Fibroblast of lung (primary cell): ENCODE measurements at regions not wholly inside any gene's neighbourhood (a gene's known extent, or its start where the extent isn't known, plus 50 kb on each side); places are given as distances from the start of the nearest gene placed in this dataset.

ENCODE experiments used
- DNase-seq, 2 donors: peaks; one replicate each; pipeline versions ENCODE4 v3.0.0 to v3.0.0-alpha.2; 2010; ENCODE audit warnings: low read depth in 2 of 2
- H2AFZ ChIP-seq: 2 replicates; pipeline ENCODE4 v1.5.1; 2012; ENCODE audit warnings: low read length, control low read depth, inconsistent platforms
- H3K27ac ChIP-seq: 2 replicates; pipeline ENCODE4 v1.5.1; 2011; ENCODE audit warnings: low read length, control low read depth; ENCODE audit not compliant: insufficient read depth
- H3K27me3 ChIP-seq: 2 replicates; pipeline ENCODE4 v1.5.1; 2011; ENCODE audit warnings: mild to moderate bottlenecking, low read length; ENCODE audit not compliant: control insufficient read depth, insufficient read depth
- H3K36me3 ChIP-seq: 2 replicates; pipeline ENCODE4 v1.5.1; 2011; ENCODE audit warnings: low read length; ENCODE audit not compliant: control insufficient read depth, insufficient read depth
- H3K4me1 ChIP-seq: 2 replicates; pipeline ENCODE4 v1.5.1; 2011; ENCODE audit warnings: low read length; ENCODE audit not compliant: control insufficient read depth, insufficient read depth; ENCODE audit errors: extremely low read depth
- H3K4me2 ChIP-seq: 2 replicates; pipeline ENCODE4 v1.5.1; 2011; ENCODE audit warnings: low read length, control low read depth; ENCODE audit not compliant: insufficient read depth; ENCODE audit errors: extremely low read depth
- H3K4me3 ChIP-seq, 4 experiments: fragments of 200-600 bp in 1 of 4; sonication (generic) in 1 of 4; replicated peaks in 1 of 4; 2 replicates each; pipeline ENCODE4 v1.5.1; 2011 to 2016; ENCODE audit warnings: low read length in 4 of 4, low read depth in 3 of 4, mild to moderate bottlenecking in 3 of 4, control low read depth in 2 of 4, inconsistent platforms in 1 of 4, mixed read lengths in 1 of 4; ENCODE audit not compliant: insufficient read depth in 1 of 4; ENCODE audit errors: control extremely low read depth in 1 of 4
- H3K79me2 ChIP-seq: 2 replicates; pipeline ENCODE4 v1.5.1; 2012; ENCODE audit warnings: mild to moderate bottlenecking, low read length, inconsistent platforms; ENCODE audit not compliant: control insufficient read depth, insufficient read depth
- H3K9ac ChIP-seq: 2 replicates; pipeline ENCODE4 v1.5.1; 2011; ENCODE audit warnings: mild to moderate bottlenecking, low read length, control low read depth; ENCODE audit not compliant: insufficient read depth
- H3K9me3 ChIP-seq: 2 replicates; pipeline ENCODE4 v1.5.1; 2012; ENCODE audit warnings: low read depth, low read length; ENCODE audit not compliant: control insufficient read depth, insufficient read depth
- H4K20me1 ChIP-seq: 2 replicates; pipeline ENCODE4 v1.5.1; 2011; ENCODE audit warnings: low read length; ENCODE audit not compliant: control insufficient read depth, insufficient read depth; ENCODE audit errors: extremely low read depth
- EZH2 ChIP-seq: IDR thresholded peaks from 2 replicates; pipeline ENCODE4 v1.5.1; 2012; ENCODE audit warnings: low read length, control low read depth, mild to moderate bottlenecking; ENCODE audit errors: missing control alignments
- TF ChIP-seq, protein P1 (sequence below), 2 donors: IDR thresholded peaks in 1 of 2; conservative IDR thresholded peaks in 1 of 2; 1 replicate in 1 of 2; 2 replicates in 1 of 2; pipeline ENCODE4 v1.5.1; 2011 to 2012; ENCODE audit warnings: low read length in 2 of 2, control low read depth in 1 of 2, inconsistent platforms in 1 of 2, low read depth in 1 of 2, mild to moderate bottlenecking in 1 of 2

DNA sequence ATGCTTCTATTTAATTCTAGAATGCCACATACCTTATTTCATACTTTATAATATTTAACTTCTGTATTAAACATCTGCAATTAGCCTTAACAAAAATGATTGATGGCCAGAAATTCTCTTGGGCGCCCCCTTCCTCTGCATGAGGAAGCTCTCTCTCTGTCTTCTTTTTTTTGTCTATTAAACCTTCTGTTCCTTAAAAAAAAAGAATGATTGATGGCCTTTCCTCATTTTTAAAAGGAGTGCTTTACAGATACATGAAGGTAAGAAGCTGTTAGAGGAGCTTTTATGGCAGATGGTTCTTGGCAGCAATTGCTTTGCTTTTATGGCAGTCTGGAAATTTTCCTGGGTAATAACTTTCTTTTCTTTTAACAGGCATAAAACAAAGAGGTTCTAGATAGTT lies 526.9 kb downstream of the SLC4A3 start:
- no peak overlapping the region for H3K27ac ChIP-seq
- H4K20me1 ChIP-seq: no peaks in the 10 kb centered on the region
- H3K36me3 ChIP-seq: no peaks in the 10 kb centered on the region
- no peak overlapping the region for H3K9ac ChIP-seq
- TF ChIP-seq, protein P1, sequence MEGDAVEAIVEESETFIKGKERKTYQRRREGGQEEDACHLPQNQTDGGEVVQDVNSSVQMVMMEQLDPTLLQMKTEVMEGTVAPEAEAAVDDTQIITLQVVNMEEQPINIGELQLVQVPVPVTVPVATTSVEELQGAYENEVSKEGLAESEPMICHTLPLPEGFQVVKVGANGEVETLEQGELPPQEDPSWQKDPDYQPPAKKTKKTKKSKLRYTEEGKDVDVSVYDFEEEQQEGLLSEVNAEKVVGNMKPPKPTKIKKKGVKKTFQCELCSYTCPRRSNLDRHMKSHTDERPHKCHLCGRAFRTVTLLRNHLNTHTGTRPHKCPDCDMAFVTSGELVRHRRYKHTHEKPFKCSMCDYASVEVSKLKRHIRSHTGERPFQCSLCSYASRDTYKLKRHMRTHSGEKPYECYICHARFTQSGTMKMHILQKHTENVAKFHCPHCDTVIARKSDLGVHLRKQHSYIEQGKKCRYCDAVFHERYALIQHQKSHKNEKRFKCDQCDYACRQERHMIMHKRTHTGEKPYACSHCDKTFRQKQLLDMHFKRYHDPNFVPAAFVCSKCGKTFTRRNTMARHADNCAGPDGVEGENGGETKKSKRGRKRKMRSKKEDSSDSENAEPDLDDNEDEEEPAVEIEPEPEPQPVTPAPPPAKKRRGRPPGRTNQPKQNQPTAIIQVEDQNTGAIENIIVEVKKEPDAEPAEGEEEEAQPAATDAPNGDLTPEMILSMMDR (conservative IDR thresholded peaks at IDR 0.05 in 1 of 2, IDR thresholded peaks at IDR 0.05 in 1 of 2; ENCODE audit: low read depth in 1 of 2, low read length in 2 of 2): no peak
- no peak for TF ChIP-seq EZH2
- H3K4me2 ChIP-seq: no peak overlapping the region
- no peaks in the 10 kb centered on the region for H3K27me3 ChIP-seq
- H3K4me1 ChIP-seq: no peaks in the 10 kb centered on the region
- no peak overlapping the region for H3K4me3 ChIP-seq
- no peaks in the 10 kb centered on the region for H3K9me3 ChIP-seq
- DNase-seq: no peak
- no peaks in the 10 kb centered on the region for H3K79me2 ChIP-seq
- no peak overlapping the region for H2AFZ ChIP-seq

DNA sequence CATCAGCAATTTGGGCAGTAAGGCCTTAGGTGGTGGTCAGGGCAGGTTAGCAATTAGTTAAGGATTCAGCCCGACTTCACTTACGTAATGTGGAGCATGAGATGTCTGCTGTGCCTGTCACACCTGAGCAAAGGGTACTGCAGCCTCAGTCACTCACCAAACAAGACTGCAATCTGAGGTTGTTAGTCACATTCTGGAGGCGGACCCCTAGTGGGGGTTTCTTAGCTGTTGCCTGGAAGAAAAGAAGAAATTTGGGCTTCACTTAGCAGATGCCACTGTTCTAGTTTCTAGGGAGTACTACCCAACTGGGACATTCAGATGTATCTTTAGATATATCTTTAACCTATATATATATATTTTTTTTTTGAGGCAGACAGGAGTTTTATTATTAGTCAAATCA lies 529.9 kb downstream of the SLC4A3 start:
- no peaks in the 10 kb centered on the region for H3K9me3 ChIP-seq
- no peaks in the 10 kb centered on the region for H3K27me3 ChIP-seq
- H4K20me1 ChIP-seq: no peaks in the 10 kb centered on the region
- H3K4me3 ChIP-seq: no peak overlapping the region
- no peak overlapping the region for H3K4me2 ChIP-seq
- H3K27ac ChIP-seq: no peak overlapping the region
- H3K4me1 ChIP-seq: no peaks in the 10 kb centered on the region
- no peak overlapping the region for H2AFZ ChIP-seq
- no peak for DNase-seq
- TF ChIP-seq EZH2: no peak
- TF ChIP-seq, protein P1 (conservative IDR thresholded peaks at IDR 0.05 in 1 of 2, IDR thresholded peaks at IDR 0.05 in 1 of 2; ENCODE audit: low read depth in 1 of 2, low read length in 2 of 2): no peak
- H3K79me2 ChIP-seq: no peaks in the 10 kb centered on the region
- H3K9ac ChIP-seq: no peak overlapping the region
- H3K36me3 ChIP-seq: no peaks in the 10 kb centered on the region

DNA sequence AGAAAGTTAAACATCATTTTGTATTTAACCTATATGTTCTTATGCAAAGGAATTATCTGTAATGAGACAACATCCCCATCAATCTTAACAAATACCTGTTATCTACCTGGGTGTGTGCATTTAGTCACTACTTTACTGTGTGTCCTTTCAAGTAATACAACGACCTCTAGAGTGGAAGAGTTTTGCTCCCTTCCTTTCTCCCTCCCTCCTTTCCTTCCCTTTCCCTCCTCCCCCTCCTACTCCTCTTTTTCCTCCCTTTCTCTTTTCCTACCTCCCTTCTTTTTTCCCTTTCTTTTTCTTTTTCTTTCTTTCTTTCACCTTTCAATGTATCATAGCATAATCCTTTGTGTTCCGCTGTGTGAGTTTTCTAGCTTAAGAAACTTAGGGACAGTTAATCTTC lies 532.3 kb downstream of the SLC4A3 start:
- Histone ChIP-seq H3K9ac (no peak overlapping the region), H4K20me1 (no peaks in the 10 kb centered on the region), H3K4me3 (no peak overlapping the region), H3K79me2 (no peaks in the 10 kb centered on the region), H3K27ac (no peak overlapping the region), H3K36me3 (no peaks in the 10 kb centered on the region), H2AFZ (no peak overlapping the region), H3K27me3 (no peaks in the 10 kb centered on the region), H3K9me3 (no peaks in the 10 kb centered on the region), H3K4me1 (no peaks in the 10 kb centered on the region), H3K4me2 (no peak overlapping the region)
- no peak for DNase-seq
- TF ChIP-seq, protein P1 (conservative IDR thresholded peaks at IDR 0.05 in 1 of 2, IDR thresholded peaks at IDR 0.05 in 1 of 2; ENCODE audit: low read depth in 1 of 2, low read length in 2 of 2): no peak
- TF ChIP-seq EZH2: no peak
